ENCODE measurements at regions not wholly inside any gene's neighbourhood (a gene's known extent, or its start where the extent isn't known, plus 50 kb on each side); places are given as distances from the start of the nearest gene placed in this dataset.
"Not testable (repeated sequence)": the region's sequence is repeated elsewhere in the genome, so short reads cannot be mapped to it uniquely, and the experiment has no call there.

DNA sequence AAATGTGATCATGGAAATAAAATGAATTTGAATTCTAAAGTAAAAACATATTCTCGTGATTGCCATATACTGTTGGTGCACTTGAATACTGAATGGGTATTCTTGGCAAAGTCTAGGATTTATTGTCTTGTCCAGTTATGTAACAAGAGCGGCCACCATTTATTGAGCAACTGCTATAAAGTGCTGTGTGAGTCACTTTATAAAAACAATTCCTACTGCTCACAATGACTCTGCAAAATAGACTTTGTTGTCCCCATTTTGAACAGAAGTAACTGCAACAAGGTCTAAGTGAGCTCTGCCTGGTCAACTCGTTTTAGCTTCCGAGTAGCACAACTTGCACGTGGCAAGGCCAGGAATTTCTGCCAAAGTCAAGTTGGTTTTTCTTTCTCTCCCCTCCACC is 995.6 kb upstream of the FANCL start:
- ChIA-PET POLR2A (no interaction called here), CTCF (no interaction called here)
- no peak for DNase-seq (ENCODE audit: extremely low spot score)
- TF ChIP-seq ZNF384 (IDR thresholded peaks at IDR 0.05), result no peak
- TF ChIP-seq CTBP1 (IDR thresholded peaks at IDR 0.05; ENCODE audit: borderline replicate concordance), result no peak
- TF ChIP-seq LEF1 (IDR thresholded peaks at IDR 0.05; ENCODE audit: borderline replicate concordance), result no peak

DNA sequence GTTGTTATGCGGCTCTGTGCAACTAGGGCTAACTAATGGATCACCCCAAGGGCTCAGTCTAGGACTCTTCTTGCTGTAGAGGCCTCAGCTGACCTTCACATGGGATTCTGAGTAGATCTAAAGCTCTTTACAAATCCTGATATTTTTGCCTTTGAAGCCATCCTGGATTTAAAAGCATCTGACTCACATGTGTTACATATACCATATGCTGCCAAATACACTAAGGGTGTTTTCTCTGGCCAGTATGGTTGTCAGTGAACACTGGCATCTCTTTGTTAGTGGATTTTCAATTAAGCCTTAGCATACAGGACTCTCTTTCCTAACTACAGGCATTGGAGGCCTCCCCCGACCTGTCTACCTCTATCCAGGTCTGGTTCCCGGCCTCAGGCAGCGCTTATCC is 992.8 kb upstream of the FANCL start:
- no peak for DNase-seq (ENCODE audit: extremely low spot score)
- TF ChIP-seq FOXK2 (IDR thresholded peaks at IDR 0.05) (no peak), BHLHE40 (IDR thresholded peaks at IDR 0.05; ENCODE audit: borderline replicate concordance) (no peak), LEF1 (IDR thresholded peaks at IDR 0.05; ENCODE audit: borderline replicate concordance) (no peak), NFRKB (IDR thresholded peaks at IDR 0.05) (no peak), HDGF (IDR thresholded peaks at IDR 0.05; ENCODE audit: borderline replicate concordance) (no peak), ZNF384 (IDR thresholded peaks at IDR 0.05) (no peak), L3MBTL2 (conservative IDR thresholded peaks at IDR 0.05) (no peak), FOXA1 (IDR thresholded peaks at IDR 0.05) (no peak), SP1 (IDR thresholded peaks at IDR 0.05) (no peak), ELF4 (IDR thresholded peaks at IDR 0.05) (no peak), ARNT (IDR thresholded peaks at IDR 0.05) (no peak), TARDBP (IDR thresholded peaks at IDR 0.05) (no peak), SUZ12 (IDR thresholded peaks at IDR 0.05) (no peak)
- TF ChIP-seq, protein P1, sequence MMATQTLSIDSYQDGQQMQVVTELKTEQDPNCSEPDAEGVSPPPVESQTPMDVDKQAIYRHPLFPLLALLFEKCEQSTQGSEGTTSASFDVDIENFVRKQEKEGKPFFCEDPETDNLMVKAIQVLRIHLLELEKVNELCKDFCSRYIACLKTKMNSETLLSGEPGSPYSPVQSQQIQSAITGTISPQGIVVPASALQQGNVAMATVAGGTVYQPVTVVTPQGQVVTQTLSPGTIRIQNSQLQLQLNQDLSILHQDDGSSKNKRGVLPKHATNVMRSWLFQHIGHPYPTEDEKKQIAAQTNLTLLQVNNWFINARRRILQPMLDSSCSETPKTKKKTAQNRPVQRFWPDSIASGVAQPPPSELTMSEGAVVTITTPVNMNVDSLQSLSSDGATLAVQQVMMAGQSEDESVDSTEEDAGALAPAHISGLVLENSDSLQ (IDR thresholded peaks at IDR 0.05), result no peak
- ChIA-PET POLR2A (no interaction called here), CTCF (no interaction called here)

DNA sequence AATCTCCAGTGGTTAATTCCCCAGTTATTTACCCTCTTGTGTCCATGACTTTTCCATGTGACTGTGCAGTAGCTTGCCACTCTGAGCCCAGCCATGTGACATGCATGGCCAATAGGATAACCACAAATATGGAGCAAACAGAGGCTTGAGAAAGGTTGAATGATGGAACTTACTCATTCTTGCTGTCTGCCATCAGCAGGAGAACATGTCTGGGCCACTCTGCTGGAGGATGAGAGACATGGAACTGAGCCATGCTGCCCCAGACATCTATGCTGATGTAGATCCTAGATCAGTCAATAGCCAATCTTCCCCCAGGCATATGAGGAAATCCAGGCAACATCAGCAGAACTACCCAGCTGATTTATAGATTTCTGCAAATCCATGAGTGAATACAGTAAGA is 992.3 kb upstream of the FANCL start:
- ChIA-PET POLR2A (no interaction called here), CTCF (no interaction called here)
- TF ChIP-seq L3MBTL2 (conservative IDR thresholded peaks at IDR 0.05) (no peak), ZNF384 (IDR thresholded peaks at IDR 0.05) (no peak), FOXA1 (IDR thresholded peaks at IDR 0.05) (no peak), FOXK2 (IDR thresholded peaks at IDR 0.05) (no peak), TARDBP (IDR thresholded peaks at IDR 0.05) (no peak), ELF4 (IDR thresholded peaks at IDR 0.05) (no peak)
- no peak for DNase-seq (ENCODE audit: extremely low spot score)

DNA sequence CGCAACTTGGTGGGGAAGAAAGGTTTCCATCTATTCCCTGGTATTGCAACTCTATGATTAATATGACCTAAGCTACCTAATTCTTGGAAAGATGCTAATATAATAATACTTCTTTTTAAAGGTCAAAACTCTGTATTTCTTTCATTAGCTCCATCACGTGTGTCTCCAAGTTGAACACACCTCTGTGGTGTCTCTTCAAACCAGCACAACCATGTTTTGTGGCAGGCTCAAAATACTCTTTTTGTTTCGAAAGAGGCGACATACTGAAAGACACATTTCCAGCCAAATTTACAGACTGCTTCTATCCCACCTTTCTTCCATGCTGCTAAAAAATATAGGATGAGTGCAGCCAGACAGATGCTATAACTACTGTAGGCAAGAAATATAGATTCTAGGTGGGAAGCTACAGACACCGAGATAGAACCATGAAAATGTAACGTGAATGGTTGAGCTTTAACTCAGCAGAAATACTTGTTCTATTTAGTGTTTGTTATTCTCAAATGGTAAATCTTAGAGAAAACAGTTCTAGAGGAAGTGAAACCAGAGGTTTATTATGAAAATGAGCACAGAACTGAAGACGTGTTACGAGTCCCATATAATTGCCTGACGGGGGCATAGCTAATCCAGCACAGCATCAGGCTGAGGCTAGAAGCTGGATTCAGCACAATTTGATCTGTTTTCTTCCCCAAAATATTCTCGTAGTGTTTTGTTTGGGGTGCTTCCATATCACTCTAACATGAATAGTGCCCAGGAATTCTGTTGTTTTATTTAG is 991.5 kb upstream of the FANCL start:
- POLR2A ChIA-PET, result no interaction called here
- no peak for DNase-seq (ENCODE audit: extremely low spot score)
- TF ChIP-seq LEF1 (IDR thresholded peaks at IDR 0.05; ENCODE audit: borderline replicate concordance), result no peak
- TF ChIP-seq SP1 (IDR thresholded peaks at IDR 0.05), result no peak
- no peak for TF ChIP-seq FOXM1 (IDR thresholded peaks at IDR 0.05; ENCODE audit: borderline replicate concordance)
- TF ChIP-seq ZNF384 (IDR thresholded peaks at IDR 0.05), result no peak
- TF ChIP-seq, protein P1 (IDR thresholded peaks at IDR 0.05), result no peak
- no peak for TF ChIP-seq FOXA1 (IDR thresholded peaks at IDR 0.05)
- no peak for TF ChIP-seq ARNT (IDR thresholded peaks at IDR 0.05)
- TF ChIP-seq BHLHE40 (IDR thresholded peaks at IDR 0.05; ENCODE audit: borderline replicate concordance), result no peak
- TF ChIP-seq HDGF (IDR thresholded peaks at IDR 0.05; ENCODE audit: borderline replicate concordance), result no peak
- TF ChIP-seq L3MBTL2 (conservative IDR thresholded peaks at IDR 0.05), result no peak
- TF ChIP-seq ELF4 (IDR thresholded peaks at IDR 0.05), result no peak
- CTCF ChIA-PET, result interaction anchor here (0.6 kb wide), 1 partner anchor 1350 kb away, joined by 3 read pairs; no protein-coding TSS in a partner anchor

GRCh38 chr2:59226362-59226761 is 985.2 kb upstream of the FANCL start:
- CTCF ChIA-PET; POLR2A ChIA-PET; DNase-seq (ENCODE audit: extremely low spot score): not testable (repeated sequence)

- no peak for DNase-seq (ENCODE audit: extremely low spot score)
- ChIA-PET CTCF (no interaction called here), POLR2A (no interaction called here)
- TF ChIP-seq FOXA1 (IDR thresholded peaks at IDR 0.05), result no peak
- TF ChIP-seq, protein P1 (IDR thresholded peaks at IDR 0.05), result no peak
- TF ChIP-seq BHLHE40 (IDR thresholded peaks at IDR 0.05; ENCODE audit: borderline replicate concordance), result no peak
- TF ChIP-seq SP1 (IDR thresholded peaks at IDR 0.05), result no peak
- no peak for TF ChIP-seq ARNT (IDR thresholded peaks at IDR 0.05)
- TF ChIP-seq FOXM1 (IDR thresholded peaks at IDR 0.05; ENCODE audit: borderline replicate concordance), result no peak
- TF ChIP-seq TARDBP (IDR thresholded peaks at IDR 0.05), result no peak
- no peak for TF ChIP-seq LEF1 (IDR thresholded peaks at IDR 0.05; ENCODE audit: borderline replicate concordance)
- no peak for TF ChIP-seq NFRKB (IDR thresholded peaks at IDR 0.05)
- no peak for TF ChIP-seq SUZ12 (IDR thresholded peaks at IDR 0.05)
- no peak for TF ChIP-seq ELF4 (IDR thresholded peaks at IDR 0.05)
Observed at GRCh38 chr2:59223742-59224141, 982.6 kb upstream of the FANCL start.

DNA sequence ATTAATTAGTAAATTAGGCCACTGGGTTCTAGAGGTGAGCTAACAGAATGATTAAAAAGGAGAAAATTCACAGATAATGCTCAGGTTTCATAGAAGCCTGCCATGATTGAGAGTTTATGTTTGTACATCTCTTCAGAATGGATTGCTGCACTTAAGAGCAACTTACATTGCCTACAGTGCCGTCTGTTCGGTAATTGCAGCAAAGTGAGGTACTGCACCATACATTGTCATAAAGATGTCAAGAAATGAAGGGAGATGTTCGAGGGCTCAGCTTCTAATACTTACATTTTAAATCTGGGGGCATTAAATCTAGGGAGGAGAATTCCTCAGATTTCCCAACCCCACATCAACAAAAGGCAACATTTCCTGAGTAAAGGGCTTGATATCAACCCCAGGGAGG is 976.2 kb upstream of the FANCL start:
- POLR2A ChIA-PET, result no interaction called here
- CTCF ChIA-PET, result no interaction called here
- DNase-seq (ENCODE audit: extremely low spot score), result no peak
- TF ChIP-seq ZNF384 (IDR thresholded peaks at IDR 0.05), result no peak
- no peak for TF ChIP-seq NFRKB (IDR thresholded peaks at IDR 0.05)
- no peak for TF ChIP-seq FOXA1 (IDR thresholded peaks at IDR 0.05)
- TF ChIP-seq TARDBP (IDR thresholded peaks at IDR 0.05), result no peak
- no peak for TF ChIP-seq L3MBTL2 (conservative IDR thresholded peaks at IDR 0.05)
- TF ChIP-seq LEF1 (IDR thresholded peaks at IDR 0.05; ENCODE audit: borderline replicate concordance), result no peak
- TF ChIP-seq FOXM1 (IDR thresholded peaks at IDR 0.05; ENCODE audit: borderline replicate concordance), result no peak
- no peak for TF ChIP-seq ARNT (IDR thresholded peaks at IDR 0.05)
- TF ChIP-seq FOXK2 (IDR thresholded peaks at IDR 0.05), result no peak
- no peak for TF ChIP-seq ELF4 (IDR thresholded peaks at IDR 0.05)
- no peak for TF ChIP-seq SP1 (IDR thresholded peaks at IDR 0.05)
- TF ChIP-seq, protein P1 (IDR thresholded peaks at IDR 0.05), result no peak
- TF ChIP-seq HDGF (IDR thresholded peaks at IDR 0.05; ENCODE audit: borderline replicate concordance), result no peak
- TF ChIP-seq BHLHE40 (IDR thresholded peaks at IDR 0.05; ENCODE audit: borderline replicate concordance), result no peak
- no peak for TF ChIP-seq CTBP1 (IDR thresholded peaks at IDR 0.05; ENCODE audit: borderline replicate concordance)

Measured in HEK293T (cell line).